GDM1 (cell line): ENCODE measurements at regions not wholly inside any gene's neighbourhood (a gene's known extent, or its start where the extent isn't known, plus 50 kb on each side); places are given as distances from the start of the nearest gene placed in this dataset.
A peak's percentile ranks its signal among the peaks of the same experiment; 100 is the strongest.

ENCODE experiments used
- DNase-seq: peaks from one replicate; lab custom pipeline; 2025; lab: John Stamatoyannopoulos, UW

- DNase-seq = no peak
These were observed 2394.2 kb upstream of the AGA start for GRCh38 chr4:179836179-179837075.

- DNase-seq = no peak
These were observed 2399.8 kb upstream of the TENM3 start for GRCh38 chr4:179843370-179843769.

GRCh38 chr4:179855469-179855868 lies 2387.7 kb upstream of the TENM3 start:
- no peak for DNase-seq

GRCh38 chr4:179858221-179858620 lies 2385.0 kb upstream of the TENM3 start:
- no peak for DNase-seq

- peak; percentile 56 for DNase-seq
These were observed 2375.8 kb upstream of the TENM3 start for GRCh38 chr4:179867300-179867878.

- no peak for DNase-seq
These were observed 2371.5 kb upstream of the TENM3 start for GRCh38 chr4:179871726-179872125.

GRCh38 chr4:179872755-179873154 lies 2370.4 kb upstream of the TENM3 start:
- DNase-seq = no peak

GRCh38 chr4:179880756-179881155 lies 2362.4 kb upstream of the TENM3 start:
- DNase-seq = no peak

- DNase-seq = no peak
These were observed 2349.0 kb upstream of the TENM3 start for GRCh38 chr4:179894066-179894778.

- no peak for DNase-seq
These were observed 2323.6 kb upstream of the TENM3 start for GRCh38 chr4:179919587-179919986.

- no peak for DNase-seq
These were observed 2315.7 kb upstream of the TENM3 start for GRCh38 chr4:179927473-179927872.

GRCh38 chr4:179941911-179942310 lies 2301.3 kb upstream of the TENM3 start:
- DNase-seq = no peak

GRCh38 chr4:179976777-179977176 lies 2266.4 kb upstream of the TENM3 start:
- no peak for DNase-seq

- DNase-seq = no peak
These were observed 2265.8 kb upstream of the TENM3 start for GRCh38 chr4:179977378-179977777.

GRCh38 chr4:179981161-179981560 lies 2262.0 kb upstream of the TENM3 start:
- DNase-seq = no peak

GRCh38 chr4:179989975-179990374 lies 2253.2 kb upstream of the TENM3 start:
- DNase-seq = peak; percentile 25

- DNase-seq = no peak
These were observed 2233.9 kb upstream of the TENM3 start for GRCh38 chr4:180009316-180009715.

GRCh38 chr4:180028682-180029081 lies 2214.5 kb upstream of the TENM3 start:
- no peak for DNase-seq

- no peak for DNase-seq
These were observed 2211.9 kb upstream of the TENM3 start for GRCh38 chr4:180031330-180031729.

- DNase-seq = no peak
These were observed 2201.6 kb upstream of the TENM3 start for GRCh38 chr4:180041576-180041975.

- DNase-seq = no peak
These were observed 2190.6 kb upstream of the TENM3 start for GRCh38 chr4:180052629-180053028.

GRCh38 chr4:180054291-180054690 lies 2188.9 kb upstream of the TENM3 start:
- no peak for DNase-seq

- no peak for DNase-seq
These were observed 2185.9 kb upstream of the TENM3 start for GRCh38 chr4:180057299-180057721.
